ENCODE measurements at regions not wholly inside any gene's neighbourhood (a gene's known extent, or its start where the extent isn't known, plus 50 kb on each side); places are given as distances from the start of the nearest gene placed in this dataset.

DNA sequence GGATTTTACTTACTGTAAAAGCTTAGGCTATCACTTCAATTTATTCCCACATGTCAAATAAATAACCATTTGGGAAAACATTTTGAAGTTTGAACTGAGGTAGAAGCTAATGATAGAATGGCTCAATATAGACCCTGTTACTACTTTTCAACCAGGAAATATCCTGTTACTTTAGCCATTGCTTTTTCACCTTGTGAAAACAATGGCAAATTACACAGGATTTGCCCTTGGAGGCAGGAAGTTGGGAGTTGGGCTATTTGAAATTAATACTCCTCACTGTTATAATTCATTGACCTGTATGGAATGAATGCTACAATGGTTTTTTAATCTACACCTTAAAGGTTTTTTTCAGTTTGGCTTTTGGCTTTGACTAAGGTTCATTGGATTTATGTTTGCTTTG lies 98.1 kb upstream of the UBE2E2 start:
- TF ChIP-seq POLR2AphosphoS5 (IDR thresholded peaks at IDR 0.05; ENCODE audit: borderline replicate concordance, low read depth, low read length) (no peak), EZH2 (IDR thresholded peaks at IDR 0.05) (no peak)

Data from SK-N-MC (cell line).